HG02973 (cell line): ENCODE measurements at regions not wholly inside any gene's neighbourhood (a gene's known extent, or its start where the extent isn't known, plus 50 kb on each side); places are given as distances from the start of the nearest gene placed in this dataset.
"Not testable (repeated sequence)": the region's sequence is repeated elsewhere in the genome, so short reads cannot be mapped to it uniquely, and the experiment has no call there.

ENCODE experiments used
- ATAC-seq: cut with Tn5 transposase; IDR thresholded peaks from one replicate; pipeline ENCODE4 v1.9.1; 2021; ENCODE audit warnings: moderate library complexity; ENCODE audit not compliant: unreplicated experiment

GRCh38 chr7:15143936-15144335 lies 241.4 kb upstream of the DGKB start:
- no peak for ATAC-seq

DNA sequence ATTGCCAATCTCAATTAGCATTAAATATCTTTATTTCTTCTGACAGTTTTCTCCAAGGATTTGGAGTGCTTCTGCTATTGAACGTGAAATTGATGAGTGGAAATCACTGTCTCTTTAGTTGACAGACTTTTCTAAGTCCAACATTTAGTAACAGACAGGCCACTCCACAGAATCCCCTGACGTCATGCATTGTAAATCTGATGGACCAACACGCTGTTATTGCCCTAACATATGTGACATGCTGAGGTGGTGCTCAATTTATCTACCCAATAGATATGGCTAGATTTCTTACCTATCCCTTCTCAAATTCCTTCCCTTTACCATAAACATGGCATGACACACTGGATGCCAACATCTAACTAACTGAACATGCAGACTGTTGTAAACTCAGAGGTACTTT lies 240.6 kb upstream of the DGKB start:
- ATAC-seq = no peak

GRCh38 chr7:15140431-15140830 lies 237.9 kb upstream of the DGKB start:
- no peak for ATAC-seq

- no peak for ATAC-seq
These were observed 229.1 kb upstream of the DGKB start for GRCh38 chr7:15131661-15132060.

DNA sequence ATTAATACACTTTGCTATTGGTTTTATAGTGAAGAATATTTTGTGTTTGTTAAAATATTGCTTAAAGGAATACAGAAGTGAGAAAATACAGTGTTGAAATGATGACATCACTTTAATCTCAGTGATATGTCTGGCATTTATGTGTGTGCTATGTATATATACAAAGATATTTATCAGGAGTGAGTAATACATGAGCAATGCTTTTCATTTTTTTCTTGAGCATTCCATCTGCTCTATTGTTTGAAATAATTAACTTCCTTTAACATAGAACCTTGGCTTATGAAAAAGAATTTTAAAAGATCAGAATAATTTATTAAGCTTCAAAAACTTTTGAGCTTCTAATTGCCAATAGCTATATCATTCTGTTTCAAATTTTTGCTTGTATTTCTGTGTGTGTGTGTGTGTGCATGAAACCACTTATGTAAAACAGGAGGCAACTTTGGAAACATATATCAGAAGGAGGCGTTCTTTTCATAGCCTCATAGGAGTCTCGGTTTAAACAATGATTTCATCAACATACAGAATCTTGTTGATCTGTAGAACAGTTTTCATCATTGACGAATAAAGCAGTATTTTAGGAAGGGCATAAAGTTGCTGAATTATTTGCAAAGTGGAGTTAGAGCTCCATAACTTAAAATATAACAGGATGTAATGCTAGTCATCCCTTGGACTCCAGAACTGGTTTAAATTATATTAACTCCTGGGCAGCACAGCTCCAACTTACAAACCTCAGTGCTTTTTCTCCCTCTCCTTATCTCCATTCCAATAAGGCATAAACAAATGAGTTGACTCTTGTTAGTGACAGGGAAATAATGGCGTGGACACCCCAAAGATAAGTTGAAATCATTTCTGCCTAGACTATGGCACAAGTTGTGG lies 228.4 kb upstream of the DGKB start:
- ATAC-seq = no peak

DNA sequence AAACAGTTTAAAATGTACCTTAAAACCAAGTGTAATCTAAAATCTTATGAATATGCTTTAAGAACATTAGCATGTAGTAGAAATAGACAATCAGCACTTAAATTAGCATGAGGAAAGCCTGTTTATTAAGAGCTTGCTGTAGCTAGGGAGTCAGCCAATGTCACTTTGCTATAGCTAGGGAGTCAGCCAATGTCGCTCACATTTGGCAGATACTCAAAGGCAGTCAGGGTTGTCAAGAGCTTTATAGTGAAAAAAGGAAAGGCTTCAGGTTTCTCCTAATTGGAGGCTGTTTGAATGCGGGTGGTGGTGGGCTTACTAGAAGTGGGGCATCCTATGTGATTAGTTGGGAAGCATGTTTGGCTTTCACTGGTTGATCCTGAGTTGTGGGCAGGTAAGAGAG lies 226.2 kb upstream of the DGKB start:
- no peak for ATAC-seq

GRCh38 chr7:15126653-15127052 lies 224.1 kb upstream of the DGKB start:
- ATAC-seq = not testable (repeated sequence)

DNA sequence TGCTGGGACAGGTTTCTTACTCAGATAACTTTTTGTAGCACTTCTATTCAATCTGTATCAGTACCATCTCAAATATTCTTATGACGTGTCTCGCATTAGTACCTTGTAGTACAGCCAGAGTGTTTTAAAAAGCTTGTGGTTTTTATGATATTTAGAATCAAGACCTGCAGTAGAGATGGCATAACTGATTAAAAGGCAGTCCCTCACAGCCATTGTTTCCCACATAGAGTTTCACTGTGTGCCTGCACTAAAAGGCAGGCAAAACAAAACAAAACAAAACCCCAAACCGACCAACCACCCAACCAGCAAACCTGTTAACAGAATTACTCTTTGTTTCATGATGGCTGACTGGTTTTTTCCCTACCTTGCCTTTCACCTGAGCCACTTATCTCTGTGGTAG lies 221.3 kb upstream of the DGKB start:
- no peak for ATAC-seq

DNA sequence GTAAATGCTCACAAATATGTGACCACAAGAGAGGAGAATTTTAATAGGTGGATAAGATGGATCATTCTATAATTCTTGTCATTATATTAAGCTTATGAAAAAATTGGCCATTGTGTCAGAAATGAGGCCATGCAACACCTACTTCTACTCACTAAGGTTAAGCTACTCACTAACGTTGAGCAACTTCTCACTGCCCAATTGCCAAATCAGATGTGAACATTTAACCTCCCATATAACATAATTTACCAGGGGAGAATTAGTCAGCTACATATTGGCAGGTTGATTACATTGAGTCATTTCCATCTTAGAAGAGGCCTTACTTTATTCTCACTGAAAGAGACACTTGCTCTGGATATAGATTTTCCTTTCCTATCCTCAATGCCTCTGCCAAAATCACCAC lies 211.2 kb upstream of the DGKB start:
- no peak for ATAC-seq

- no peak for ATAC-seq
These were observed 203.2 kb upstream of the DGKB start for GRCh38 chr7:15105711-15106110.

DNA sequence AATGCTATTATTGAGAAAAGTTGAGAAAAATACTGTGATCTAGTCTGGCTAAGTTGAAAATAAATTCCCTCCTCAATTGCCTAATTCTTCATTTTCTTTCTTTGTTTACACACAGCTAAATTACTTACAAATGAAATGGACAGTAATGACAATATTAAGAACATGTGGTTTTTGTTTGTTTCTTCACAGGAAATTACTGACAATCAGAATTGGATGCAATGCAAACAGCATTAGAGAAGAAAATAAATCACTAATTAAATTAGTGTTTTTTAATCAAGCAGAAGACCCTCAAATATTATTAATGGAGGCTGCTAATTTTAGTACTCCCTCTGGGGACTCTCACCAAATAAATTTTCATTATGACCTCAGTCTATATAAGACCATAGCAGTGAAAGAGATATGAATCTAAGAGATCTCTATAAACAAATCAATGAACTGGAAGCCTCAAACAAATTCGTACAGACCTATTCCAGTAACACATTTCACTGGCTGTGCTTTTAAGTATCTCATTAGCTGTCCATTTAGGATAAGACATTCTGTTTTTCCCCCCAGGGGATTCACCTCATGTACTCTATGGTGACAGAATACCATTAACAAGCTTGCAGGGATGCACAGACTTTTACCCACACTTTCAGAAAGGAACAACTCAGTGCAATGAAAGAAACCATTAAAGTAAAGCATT lies 202.0 kb upstream of the DGKB start:
- no peak for ATAC-seq

DNA sequence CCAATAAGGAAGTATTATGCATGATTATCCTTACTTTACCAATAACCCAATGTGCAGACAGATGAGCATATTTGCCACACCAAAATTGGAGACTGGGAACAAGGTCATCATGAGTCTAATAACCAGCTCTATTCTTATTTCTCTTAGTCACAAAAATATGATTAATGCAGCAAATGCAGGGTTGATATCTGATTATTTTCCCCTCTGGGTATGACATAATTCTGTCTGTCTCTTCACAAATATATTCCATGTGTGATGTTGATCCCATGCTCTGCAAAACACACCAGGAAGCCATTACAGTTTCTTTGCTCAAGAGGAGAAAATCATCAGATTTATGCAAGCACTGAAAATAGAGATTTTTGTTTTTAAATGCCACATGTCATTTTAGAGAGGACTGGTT lies 196.5 kb upstream of the DGKB start:
- no peak for ATAC-seq

- ATAC-seq = no peak
These were observed 194.3 kb upstream of the DGKB start for GRCh38 chr7:15096853-15097252.

DNA sequence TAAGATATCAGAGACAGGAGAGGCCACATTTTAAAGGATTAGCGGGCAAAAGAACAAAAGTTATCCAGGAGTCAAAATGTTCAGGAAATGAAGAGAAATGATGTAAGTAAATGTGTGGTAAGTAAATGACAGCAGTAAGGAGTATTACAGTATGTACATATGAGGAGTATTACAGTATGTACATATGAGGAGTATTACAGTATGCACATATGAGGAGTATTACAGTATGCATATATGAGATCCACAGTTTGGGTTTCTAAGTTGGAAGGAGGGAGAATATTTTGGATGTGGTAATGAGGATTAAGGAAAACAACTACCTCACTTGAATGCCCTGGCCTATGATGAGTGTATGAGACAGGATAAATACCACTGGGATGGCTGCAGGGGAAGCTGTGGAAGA lies 192.4 kb upstream of the DGKB start:
- ATAC-seq = no peak

- no peak for ATAC-seq
These were observed 185.2 kb upstream of the DGKB start for GRCh38 chr7:15087771-15088170.

GRCh38 chr7:15086862-15087261 lies 184.3 kb upstream of the DGKB start:
- no peak for ATAC-seq

GRCh38 chr7:15086131-15086611 lies 183.6 kb upstream of the DGKB start:
- ATAC-seq = no peak

DNA sequence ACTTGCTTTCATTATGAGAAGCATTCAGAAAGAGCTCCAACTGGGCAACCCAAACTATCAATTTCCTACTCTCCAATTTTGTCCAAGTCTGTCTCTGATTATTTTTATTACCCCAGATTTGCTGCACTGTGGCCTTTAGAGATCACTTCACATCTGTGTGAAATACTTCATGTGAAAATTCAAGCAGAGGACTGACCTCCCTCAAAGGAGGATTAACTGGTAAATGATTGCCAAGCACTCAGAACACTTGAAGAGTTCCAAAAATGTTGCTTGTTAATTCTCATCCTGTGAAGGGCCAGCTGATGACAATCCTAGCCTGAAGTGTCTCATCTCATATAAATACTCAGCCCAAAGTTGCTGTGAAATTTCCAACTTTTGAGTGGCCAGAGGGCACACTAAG lies 182.8 kb upstream of the DGKB start:
- no peak for ATAC-seq

DNA sequence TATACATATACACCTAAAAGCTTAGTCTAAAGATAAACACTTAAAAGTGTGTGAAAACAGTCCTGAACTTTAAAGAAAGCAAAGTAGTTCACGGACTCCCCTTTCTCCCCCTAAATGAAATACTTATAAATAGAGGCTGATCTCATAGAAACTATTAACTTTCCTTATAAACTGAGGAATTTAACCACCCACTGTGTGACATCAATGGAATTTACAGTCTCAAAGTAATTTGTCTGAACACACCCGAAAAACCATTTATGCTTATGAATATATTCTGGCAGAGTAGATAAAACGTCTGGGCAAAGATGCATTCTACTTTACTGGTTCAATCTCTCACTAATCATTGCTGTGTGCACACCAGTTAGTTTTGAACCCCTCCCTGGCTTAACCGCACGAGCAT lies 181.8 kb upstream of the DGKB start:
- no peak for ATAC-seq

DNA sequence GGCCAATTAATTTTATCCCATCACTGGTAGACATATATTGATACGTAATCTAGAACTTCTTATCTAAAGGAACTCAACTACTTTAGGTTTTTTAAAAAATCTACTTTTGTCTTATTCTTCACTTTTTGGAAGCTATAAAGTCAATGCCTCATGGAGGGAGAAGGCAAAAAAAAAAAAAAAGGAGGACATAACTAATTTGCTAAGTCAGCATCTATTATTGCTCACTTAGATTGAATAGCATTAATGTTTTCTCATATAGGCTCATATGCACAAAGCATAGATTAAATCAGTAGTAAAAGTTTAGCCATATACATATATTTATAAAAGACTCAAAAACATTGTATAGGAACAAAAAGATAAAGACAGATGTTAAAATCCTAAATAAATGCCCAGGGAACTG lies 179.3 kb upstream of the DGKB start:
- ATAC-seq = no peak

DNA sequence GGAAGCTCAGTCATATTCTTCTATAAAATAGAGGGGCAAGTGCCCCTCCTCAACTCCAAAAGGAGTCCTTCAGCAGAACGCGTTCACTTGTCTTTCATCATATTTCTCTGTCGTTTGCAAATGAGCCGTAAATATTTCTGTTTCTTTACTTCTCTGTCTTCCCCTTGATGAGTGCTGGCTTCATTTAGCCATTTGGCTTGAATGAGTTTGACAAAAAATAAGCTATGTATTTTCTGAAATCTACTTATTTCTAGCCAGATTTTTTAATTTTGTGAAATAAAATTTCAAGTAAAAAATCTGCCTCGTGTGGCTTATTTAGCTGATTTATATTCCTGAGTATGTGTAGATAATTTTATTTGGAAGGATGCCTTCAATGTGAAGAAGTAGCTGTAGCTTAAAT lies 170.8 kb upstream of the DGKB start:
- no peak for ATAC-seq

GRCh38 chr7:15068324-15068723 lies 165.8 kb upstream of the DGKB start:
- ATAC-seq = no peak
